HG02943 (cell line): ENCODE measurements at regions not wholly inside any gene's neighbourhood (a gene's known extent, or its start where the extent isn't known, plus 50 kb on each side); places are given as distances from the start of the nearest gene placed in this dataset.

Experiments used
- ATAC-seq: cut with Tn5 transposase; IDR thresholded peaks from one replicate; pipeline ENCODE4 v1.9.1; 2021; ENCODE audit warnings: mild to moderate bottlenecking, low read depth, moderate library complexity; ENCODE audit not compliant: unreplicated experiment

- ATAC-seq, result no peak
Observed at GRCh38 chr5:5666076-5666365, 243.5 kb downstream of the ICE1 start.

GRCh38 chr5:5665225-5666075 lies 243.0 kb downstream of the ICE1 start:
- no peak for ATAC-seq

GRCh38 chr5:5658889-5659465 lies 236.5 kb downstream of the ICE1 start:
- ATAC-seq, result no peak

GRCh38 chr5:5658226-5658625 lies 235.7 kb downstream of the ICE1 start:
- ATAC-seq, result no peak

GRCh38 chr5:5652181-5652580 lies 229.7 kb downstream of the ICE1 start:
- no peak for ATAC-seq

GRCh38 chr5:5650949-5651348 lies 228.5 kb downstream of the ICE1 start:
- ATAC-seq, result no peak

GRCh38 chr5:5650242-5650641 lies 227.8 kb downstream of the ICE1 start:
- no peak for ATAC-seq

- no peak for ATAC-seq
Observed at GRCh38 chr5:5649641-5650040, 227.2 kb downstream of the ICE1 start.

- no peak for ATAC-seq
Observed at GRCh38 chr5:5648694-5649093, 226.2 kb downstream of the ICE1 start.

- ATAC-seq, result no peak
Observed at GRCh38 chr5:5645891-5646290, 223.4 kb downstream of the ICE1 start.

GRCh38 chr5:5645198-5645597 lies 222.7 kb downstream of the ICE1 start:
- ATAC-seq, result no peak

GRCh38 chr5:5644249-5644648 lies 221.8 kb downstream of the ICE1 start:
- no peak for ATAC-seq

GRCh38 chr5:5643481-5643880 lies 221.0 kb downstream of the ICE1 start:
- ATAC-seq, result no peak

GRCh38 chr5:5638211-5638610 lies 215.7 kb downstream of the ICE1 start:
- no peak for ATAC-seq

GRCh38 chr5:5637173-5637572 lies 214.7 kb downstream of the ICE1 start:
- ATAC-seq, result no peak

GRCh38 chr5:5634817-5635216 lies 212.3 kb downstream of the ICE1 start:
- ATAC-seq, result no peak

- no peak for ATAC-seq
Observed at GRCh38 chr5:5633579-5633978, 211.1 kb downstream of the ICE1 start.

GRCh38 chr5:5632678-5633077 lies 210.2 kb downstream of the ICE1 start:
- no peak for ATAC-seq

- ATAC-seq, result no peak
Observed at GRCh38 chr5:5629607-5629978, 207.1 kb downstream of the ICE1 start.

GRCh38 chr5:5628866-5629606 lies 206.6 kb downstream of the ICE1 start:
- no peak for ATAC-seq

GRCh38 chr5:5626412-5626811 lies 203.9 kb downstream of the ICE1 start:
- ATAC-seq, result no peak

- no peak for ATAC-seq
Observed at GRCh38 chr5:5625491-5625890, 203.0 kb downstream of the ICE1 start.
